DND-41 (cell line): ENCODE measurements at regions not wholly inside any gene's neighbourhood (a gene's known extent, or its start where the extent isn't known, plus 50 kb on each side); places are given as distances from the start of the nearest gene placed in this dataset.

ENCODE experiments used
- EZH2 ChIP-seq: IDR thresholded peaks from 3 replicates; pipeline ENCODE4 v1.6.1; 2012; ENCODE audit warnings: borderline replicate concordance, low read depth, mild to moderate bottlenecking, moderate library complexity, low read length, inconsistent platforms; ENCODE audit not compliant: severe bottlenecking
- TF ChIP-seq, protein P1 (sequence below): IDR thresholded peaks from 2 replicates; pipeline ENCODE4 v1.5.1; 2012; ENCODE audit warnings: borderline replicate concordance, low read length, moderate library complexity, mild to moderate bottlenecking; ENCODE audit not compliant: poor library complexity, severe bottlenecking; ENCODE audit errors: extremely low read depth

DNA sequence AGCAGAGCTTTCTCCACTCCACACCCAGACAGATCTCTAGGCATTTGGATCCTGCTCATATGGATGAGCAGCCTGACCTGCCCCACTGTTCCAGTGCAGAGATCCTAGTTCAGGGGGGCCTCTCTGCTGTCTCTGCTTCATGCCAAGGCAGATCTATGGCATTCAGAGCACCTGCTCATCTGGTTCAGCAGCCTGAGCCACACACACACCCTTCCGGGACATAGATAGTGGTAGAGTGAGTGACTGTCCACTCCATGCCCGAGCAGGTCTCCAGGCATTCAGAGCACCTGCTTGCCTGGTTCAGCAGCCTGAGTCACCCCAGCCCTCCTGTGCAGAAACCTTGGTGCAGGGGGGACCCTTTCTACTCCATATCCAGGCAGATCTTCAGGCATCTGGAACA, 54.3 kb upstream of the ZNF800 start:
- TF ChIP-seq, protein P1, sequence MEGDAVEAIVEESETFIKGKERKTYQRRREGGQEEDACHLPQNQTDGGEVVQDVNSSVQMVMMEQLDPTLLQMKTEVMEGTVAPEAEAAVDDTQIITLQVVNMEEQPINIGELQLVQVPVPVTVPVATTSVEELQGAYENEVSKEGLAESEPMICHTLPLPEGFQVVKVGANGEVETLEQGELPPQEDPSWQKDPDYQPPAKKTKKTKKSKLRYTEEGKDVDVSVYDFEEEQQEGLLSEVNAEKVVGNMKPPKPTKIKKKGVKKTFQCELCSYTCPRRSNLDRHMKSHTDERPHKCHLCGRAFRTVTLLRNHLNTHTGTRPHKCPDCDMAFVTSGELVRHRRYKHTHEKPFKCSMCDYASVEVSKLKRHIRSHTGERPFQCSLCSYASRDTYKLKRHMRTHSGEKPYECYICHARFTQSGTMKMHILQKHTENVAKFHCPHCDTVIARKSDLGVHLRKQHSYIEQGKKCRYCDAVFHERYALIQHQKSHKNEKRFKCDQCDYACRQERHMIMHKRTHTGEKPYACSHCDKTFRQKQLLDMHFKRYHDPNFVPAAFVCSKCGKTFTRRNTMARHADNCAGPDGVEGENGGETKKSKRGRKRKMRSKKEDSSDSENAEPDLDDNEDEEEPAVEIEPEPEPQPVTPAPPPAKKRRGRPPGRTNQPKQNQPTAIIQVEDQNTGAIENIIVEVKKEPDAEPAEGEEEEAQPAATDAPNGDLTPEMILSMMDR, result no peak
- TF ChIP-seq EZH2, result no peak
